ENCODE measurements at regions not wholly inside any gene's neighbourhood (a gene's known extent, or its start where the extent isn't known, plus 50 kb on each side); places are given as distances from the start of the nearest gene placed in this dataset.

DNA sequence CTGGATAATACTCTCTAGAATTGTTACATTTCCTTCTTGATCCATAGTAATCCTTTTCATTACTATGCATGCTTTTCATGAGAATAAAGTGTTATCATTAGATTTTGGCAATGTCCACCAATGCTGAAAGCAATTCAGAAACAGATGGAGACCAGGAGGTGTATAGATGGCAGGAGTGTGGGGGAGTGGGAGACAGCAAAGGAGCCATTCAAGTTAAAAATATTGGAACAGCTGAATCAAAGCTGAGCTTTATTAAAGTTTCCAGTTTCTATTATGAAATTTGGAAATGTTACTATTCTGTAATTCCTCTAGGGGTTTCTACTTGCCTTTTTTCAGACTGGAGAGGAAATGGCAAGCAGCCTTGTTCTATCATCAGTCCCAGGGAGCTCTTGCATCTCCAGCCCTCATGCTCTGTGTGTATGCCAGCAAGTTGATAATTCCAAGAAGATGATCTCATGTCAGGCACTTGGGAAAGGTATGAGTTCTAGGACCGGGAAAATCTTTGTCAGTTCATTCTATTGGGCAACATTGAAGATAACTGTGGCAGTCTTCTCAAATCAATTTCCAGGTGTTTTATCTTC is 228.0 kb downstream of the CD109 start:
- TF ChIP-seq POLR2A (IDR thresholded peaks at IDR 0.05) (no peak), CTCF (IDR thresholded peaks at IDR 0.05) (no peak), POLR2AphosphoS5 (IDR thresholded peaks at IDR 0.05) (no peak)
